Subcutaneous abdominal adipose tissue (tissue), 5 donors: ENCODE measurements at regions not wholly inside any gene's neighbourhood (a gene's known extent, or its start where the extent isn't known, plus 50 kb on each side); places are given as distances from the start of the nearest gene placed in this dataset.

Experiments
- H3K27ac ChIP-seq: one replicate; pipeline ENCODE4 v1.7.0; 2013; ENCODE audit warnings: low read depth, mild to moderate bottlenecking, inconsistent platforms, low read length, moderate library complexity
- H3K27me3 ChIP-seq, 5 donors: one replicate each; pipeline ENCODE4 v1.7.0; 2013; ENCODE audit warnings: low read length in 5 of 5, inconsistent platforms in 1 of 5; ENCODE audit not compliant: control insufficient read depth in 5 of 5, insufficient read depth in 4 of 5
- H3K36me3 ChIP-seq, 5 donors: one replicate each; pipeline ENCODE4 v1.7.0; 2013; ENCODE audit warnings: low read length in 5 of 5; ENCODE audit not compliant: control insufficient read depth in 5 of 5, insufficient read depth in 5 of 5
- H3K4me1 ChIP-seq, 5 donors: one replicate each; pipeline ENCODE4 v1.7.0; 2013; ENCODE audit warnings: low read length in 5 of 5, mild to moderate bottlenecking in 3 of 5, moderate library complexity in 1 of 5; ENCODE audit not compliant: control insufficient read depth in 5 of 5, insufficient read depth in 5 of 5
- H3K4me3 ChIP-seq, 5 donors: one replicate each; pipeline ENCODE4 v1.7.0; 2013; ENCODE audit warnings: low read length in 5 of 5, low read depth in 1 of 5
- H3K9ac ChIP-seq, 5 donors: one replicate each; pipeline ENCODE4 v1.7.0; 2013; ENCODE audit warnings: low read length in 5 of 5, mild to moderate bottlenecking in 4 of 5, moderate library complexity in 3 of 5
- H3K9me3 ChIP-seq, 5 donors: one replicate each; pipeline ENCODE4 v1.7.0; 2013; ENCODE audit warnings: low read length in 5 of 5; ENCODE audit not compliant: control insufficient read depth in 5 of 5
- donor health status: healthy.
- donor health status: healthy.
- donor health status: healthy.
- donor health status: healthy.
- donor health status: healthy.

DNA sequence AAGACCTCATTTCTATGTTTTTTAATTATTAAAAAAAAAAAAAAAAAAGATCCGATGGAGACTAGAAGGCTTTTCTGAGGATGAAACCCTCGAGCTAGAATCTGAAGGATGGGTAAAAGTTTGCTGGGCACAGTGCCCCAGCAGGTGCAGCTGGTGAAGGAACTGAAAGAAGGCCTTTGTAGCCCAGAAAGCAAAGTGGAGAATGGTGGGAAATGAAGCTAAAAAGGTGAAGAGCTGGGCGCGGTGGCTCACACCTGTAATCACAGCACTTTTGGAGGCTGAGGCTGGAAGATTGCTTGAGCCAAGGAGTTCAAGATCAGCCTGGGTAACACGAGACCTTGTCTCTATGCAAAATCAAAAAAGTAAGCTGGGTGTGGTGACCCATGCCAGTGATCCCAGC lies 50.3 kb upstream of the SEC14L1 start:
- no peaks in the 10 kb centered on the region for H3K9me3 ChIP-seq
- H3K27ac ChIP-seq = no peak overlapping the region
- H3K27me3 ChIP-seq = no peaks in the 10 kb centered on the region
- H3K4me1 ChIP-seq = peaks cover 0 to 43% (median 32%) of the 10 kb centered on the region in 5 donors
- H3K36me3 ChIP-seq = peaks cover 0 to 47% (median 40%) of the 10 kb centered on the region in 5 donors
- peak overlapping the region in 1 of 5 donors; percentile 42 for H3K9ac ChIP-seq
- H3K4me3 ChIP-seq = no peak overlapping the region
